Uterus (tissue), 2 donors: ENCODE measurements at regions not wholly inside any gene's neighbourhood (a gene's known extent, or its start where the extent isn't known, plus 50 kb on each side); places are given as distances from the start of the nearest gene placed in this dataset.

Experiments used
- CTCF ChIP-seq, 4 experiments: fragments of 200-600 bp in 2 of 4; fragments of 450-650 bp in 2 of 4; sonication (generic) in 2 of 4; IDR thresholded peaks; one replicate each; pipeline ENCODE4 v1.5.1; 2016 to 2019; ENCODE audit warnings: antibody characterized with exemption in 4 of 4, mild to moderate bottlenecking in 2 of 4, moderate library complexity in 1 of 4
- POLR2A ChIP-seq, 2 donors: fragments of 450-650 bp; IDR thresholded peaks; one replicate each; pipeline ENCODE4 v1.6.1; 2016; ENCODE audit warnings: antibody characterized with exemption in 2 of 2, mild to moderate bottlenecking in 1 of 2, moderate library complexity in 1 of 2

GRCh38 chr5:165881259-165881658, 2375.8 kb downstream of the MAT2B start:
- TF ChIP-seq POLR2A (IDR thresholded peaks at IDR 0.05) (no peak), CTCF (IDR thresholded peaks at IDR 0.05) (no peak)
